GM13977 (cell line): ENCODE measurements at regions not wholly inside any gene's neighbourhood (a gene's known extent, or its start where the extent isn't known, plus 50 kb on each side); places are given as distances from the start of the nearest gene placed in this dataset.

Experiments used
- DNase-seq: peaks from one replicate; pipeline ENCODE4 v3.0.0; 2012; ENCODE audit warnings: low spot score
- CTCF ChIP-seq: IDR thresholded peaks from 2 replicates; pipeline ENCODE4 v1.5.1; 2012; ENCODE audit warnings: mild to moderate bottlenecking, control low read depth; ENCODE audit not compliant: insufficient read depth; ENCODE audit errors: extremely low read depth, missing control alignments
- in situ Hi-C: fragments of 300-500 bp; cut with MboI; formaldehyde crosslinking; loops from one replicate; pipeline ENCODE4 v1.12.0; 2022; ENCODE audit warnings: low sequenced_read_pairs, low pct_unique_long_range_greater_than_20kb, mixed read lengths, inconsistent platforms; ENCODE audit not compliant: unreplicated experiment

GRCh38 chr4:126251169-126251568 lies 936.4 kb downstream of the FAT4 start:
- no peak for DNase-seq
- in situ Hi-C loops, result no loop called here
- no peak for TF ChIP-seq CTCF

- in situ Hi-C loops, result no loop called here
- no peak for DNase-seq
- TF ChIP-seq CTCF, result no peak
These were observed 947.9 kb downstream of the FAT4 start for GRCh38 chr4:126262665-126263064.

GRCh38 chr4:126264839-126265238 lies 950.1 kb downstream of the FAT4 start:
- in situ Hi-C loops, result no loop called here
- no peak for TF ChIP-seq CTCF
- DNase-seq, result no peak

GRCh38 chr4:126265888-126266287 lies 951.1 kb downstream of the FAT4 start:
- TF ChIP-seq CTCF, result no peak
- in situ Hi-C loops, result no loop called here
- no peak for DNase-seq

- in situ Hi-C loops, result no loop called here
- TF ChIP-seq CTCF, result no peak
- no peak for DNase-seq
These were observed 952.9 kb downstream of the FAT4 start for GRCh38 chr4:126267689-126268088.

GRCh38 chr4:126268106-126268505 lies 953.4 kb downstream of the FAT4 start:
- in situ Hi-C loops, result no loop called here
- no peak for TF ChIP-seq CTCF
- no peak for DNase-seq

- in situ Hi-C loops, result no loop called here
- DNase-seq, result no peak
- no peak for TF ChIP-seq CTCF
These were observed 954.4 kb downstream of the FAT4 start for GRCh38 chr4:126269106-126269505.
